NCI-H146 treated with DMSO at 0.1 percent for 48 hours (cell line): ENCODE measurements at regions not wholly inside any gene's neighbourhood (a gene's known extent, or its start where the extent isn't known, plus 50 kb on each side); places are given as distances from the start of the nearest gene placed in this dataset.
"Not testable (repeated sequence)": the region's sequence is repeated elsewhere in the genome, so short reads cannot be mapped to it uniquely, and the experiment has no call there.

Experiments used
- DNase-seq: peaks from one replicate; lab custom pipeline; 2025; ENCODE audit not compliant: unreplicated experiment; lab: John Stamatoyannopoulos, UW

GRCh38 chr2:128591861-128592822, 273.5 kb upstream of the HS6ST1 start:
- no peak for DNase-seq

GRCh38 chr2:128593518-128593878, 274.8 kb upstream of the HS6ST1 start:
- no peak for DNase-seq

DNA sequence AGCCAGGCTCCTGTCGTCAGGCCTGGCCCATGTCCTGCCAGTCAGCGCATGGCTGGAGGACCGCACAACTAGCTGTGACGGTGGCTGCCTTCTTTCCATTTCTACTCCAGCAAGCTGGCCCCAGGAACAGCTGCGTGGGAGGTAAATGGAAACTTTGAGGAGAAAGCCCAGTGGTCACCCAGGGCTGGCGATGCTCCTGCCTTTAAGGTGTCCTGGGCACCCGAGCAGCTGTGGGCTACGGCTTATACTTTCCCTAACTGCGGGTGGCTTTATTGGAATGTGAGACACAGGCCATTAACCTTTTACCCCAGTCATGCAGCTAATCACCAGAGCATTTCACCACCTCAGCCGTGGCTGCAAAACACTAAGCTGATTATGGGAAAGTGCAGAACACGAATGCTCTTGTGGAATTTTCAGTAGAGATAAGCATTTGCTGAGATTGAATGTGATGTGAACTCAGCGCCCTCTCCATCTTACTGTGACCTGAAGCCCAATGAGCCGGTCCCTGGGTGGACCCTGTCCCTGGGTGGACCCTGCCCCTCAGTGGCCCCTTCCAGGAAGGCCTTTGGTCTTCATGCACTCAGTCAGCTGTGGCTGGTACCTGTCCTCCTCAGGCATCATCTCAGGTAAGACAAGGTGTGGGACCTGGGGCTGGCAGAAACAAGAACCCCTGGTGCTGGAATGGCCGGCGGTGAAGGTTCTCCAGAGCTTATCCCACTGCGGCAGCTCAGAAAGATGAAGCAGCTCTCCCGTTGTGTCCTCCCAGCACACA, 275.4 kb upstream of the HS6ST1 start:
- DNase-seq = no peak

GRCh38 chr2:128594651-128594910, 275.9 kb upstream of the HS6ST1 start:
- DNase-seq = no peak

DNA sequence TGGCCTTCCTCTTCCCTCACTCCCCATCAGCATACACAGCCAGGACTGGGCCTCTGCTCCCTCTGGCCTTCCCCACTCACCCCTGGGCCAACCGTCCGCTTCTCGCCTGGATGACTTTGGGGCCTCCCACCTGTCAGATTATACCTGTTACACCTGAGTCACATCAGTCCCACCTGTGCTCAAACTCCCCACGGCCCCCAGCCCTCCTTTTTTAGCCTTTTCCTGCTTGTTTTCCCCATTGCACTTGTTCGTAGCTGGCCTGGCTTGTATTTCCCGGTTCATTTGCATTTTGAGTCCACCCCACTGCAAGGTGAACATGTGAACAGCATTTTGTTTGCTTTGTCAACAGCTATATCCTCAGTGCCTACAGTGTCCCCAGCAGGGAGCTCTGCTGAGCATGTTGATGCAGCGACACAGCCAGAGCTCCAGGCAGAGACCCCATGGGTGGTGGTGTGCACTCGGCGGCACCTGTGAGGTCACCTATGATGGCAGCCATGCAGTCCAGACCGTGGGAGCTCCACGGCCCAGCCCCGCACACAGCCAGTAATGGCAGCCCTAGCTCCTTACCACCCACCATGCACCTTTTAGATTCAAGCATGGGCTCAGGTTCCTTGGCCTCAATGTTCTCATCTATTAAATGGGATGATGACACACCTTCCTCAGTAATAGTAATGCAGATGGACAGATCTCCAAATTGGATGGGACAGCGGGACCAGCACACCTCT, 276.4 kb upstream of the HS6ST1 start:
- DNase-seq = peak; percentile 87

GRCh38 chr2:128595763-128596395, 277.2 kb upstream of the HS6ST1 start:
- DNase-seq = no peak

- DNase-seq = no peak
These were observed 277.9 kb upstream of the HS6ST1 start for GRCh38 chr2:128596396-128597120.

- DNase-seq = no peak
These were observed 278.6 kb upstream of the HS6ST1 start for GRCh38 chr2:128597121-128597762.

DNA sequence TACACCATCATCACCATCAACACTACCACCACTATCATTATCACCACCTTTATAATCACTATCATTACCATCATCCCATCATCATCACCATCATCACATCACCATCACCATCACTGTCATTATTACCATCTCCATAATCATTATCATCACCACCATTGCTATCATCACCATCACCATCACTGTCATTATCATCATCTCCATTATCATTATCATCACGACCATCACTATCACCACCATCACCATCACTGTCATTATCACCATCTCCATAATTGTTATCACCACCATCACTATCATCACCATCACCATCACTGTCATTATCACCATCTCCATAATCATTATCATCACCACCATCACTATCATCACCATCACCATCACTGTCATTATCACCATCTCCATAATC, 279.6 kb upstream of the HS6ST1 start:
- not testable (repeated sequence) for DNase-seq

DNA sequence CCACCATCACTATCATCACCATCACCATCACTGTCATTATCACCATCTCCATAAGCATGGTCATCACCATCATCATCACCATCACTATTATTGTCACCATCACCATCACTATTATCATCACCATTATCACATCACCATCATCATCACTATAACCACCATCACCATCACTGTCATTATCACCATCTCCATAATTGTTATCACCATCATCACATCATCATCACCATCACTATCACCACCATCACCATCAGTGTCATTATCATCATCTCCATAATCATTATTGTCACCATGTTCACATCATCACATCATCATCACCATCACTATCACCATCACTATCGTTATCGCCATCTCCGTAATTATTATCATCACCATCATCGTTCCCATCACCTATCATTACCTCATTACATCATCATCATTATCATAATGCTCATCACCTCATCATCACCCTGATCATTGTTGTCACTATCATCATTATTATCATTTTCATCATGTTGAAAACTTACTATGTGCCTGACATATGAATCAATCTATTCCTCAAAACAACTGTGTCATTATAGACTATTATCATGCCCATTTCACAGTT, 280.3 kb upstream of the HS6ST1 start:
- no peak for DNase-seq

GRCh38 chr2:128599700-128600099, 281.0 kb upstream of the HS6ST1 start:
- DNase-seq = no peak

DNA sequence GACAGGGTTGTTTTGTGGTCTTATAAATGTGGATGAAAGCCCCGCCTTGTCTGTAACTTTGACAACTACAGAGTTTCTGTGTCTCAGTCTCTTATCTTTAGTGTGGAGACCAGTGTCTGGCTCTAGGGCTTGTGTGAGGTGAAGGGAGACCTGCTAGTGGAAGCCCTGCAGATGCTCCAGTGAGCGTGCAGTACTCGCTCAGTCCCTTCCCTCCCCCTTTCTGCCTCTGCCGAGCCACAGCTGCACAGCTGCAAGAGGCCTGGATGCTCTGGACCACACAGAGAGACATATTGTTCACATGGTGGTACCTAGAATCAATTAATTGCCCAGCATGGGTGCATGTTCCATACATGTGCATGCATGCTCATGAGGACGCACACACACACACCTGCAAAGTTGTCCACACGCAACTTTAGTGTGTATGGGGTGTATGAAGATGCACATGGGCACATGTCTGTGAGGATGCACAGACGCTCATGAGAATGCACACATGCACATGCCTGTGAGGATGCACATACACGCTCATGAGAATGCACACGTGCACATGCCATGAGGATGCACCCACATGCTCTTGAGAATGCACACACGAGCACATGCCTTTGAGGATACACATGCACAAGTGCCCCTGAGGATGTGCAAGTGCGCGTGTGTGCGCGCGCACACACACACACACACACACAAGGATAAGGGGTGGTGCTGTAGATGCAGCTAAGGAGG, 282.1 kb upstream of the HS6ST1 start:
- no peak for DNase-seq

DNA sequence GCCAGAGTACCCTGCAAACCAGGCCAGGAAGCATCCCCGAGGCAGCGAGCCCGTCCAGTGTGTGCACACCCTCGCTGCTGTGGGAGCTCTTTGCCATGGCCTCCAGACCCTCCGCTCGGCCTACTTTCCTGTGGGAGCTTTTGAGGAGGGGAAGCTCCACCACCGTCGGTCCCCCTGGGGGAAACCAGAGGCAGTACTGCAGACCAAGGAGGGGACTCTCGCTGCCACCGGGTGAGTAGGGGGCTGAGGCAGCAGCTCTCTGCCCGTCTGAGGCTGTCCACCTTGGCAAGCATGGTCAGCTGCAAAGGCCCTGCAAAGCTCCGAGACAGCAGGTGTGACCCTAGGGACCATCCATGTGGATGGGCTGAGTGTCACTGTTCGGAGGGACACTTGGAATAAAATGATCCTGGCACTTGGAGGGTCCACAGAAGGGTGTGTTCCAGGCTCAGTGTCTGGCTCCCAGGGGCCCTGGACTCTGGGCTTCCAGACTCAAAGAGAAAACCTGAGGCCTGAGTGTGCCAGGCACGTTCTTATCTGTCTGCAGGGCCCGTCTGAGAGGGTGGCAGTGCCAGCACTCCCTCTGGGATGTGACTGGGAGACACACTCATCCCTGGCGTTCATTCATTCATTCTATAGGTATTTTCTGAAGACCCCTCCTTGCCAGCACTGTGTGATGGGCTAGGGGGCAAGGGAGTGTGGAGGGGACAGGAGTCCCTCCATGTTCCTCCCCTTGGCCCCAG, 282.8 kb upstream of the HS6ST1 start:
- no peak for DNase-seq

- no peak for DNase-seq
These were observed 283.5 kb upstream of the HS6ST1 start for GRCh38 chr2:128602038-128602698.

- no peak for DNase-seq
These were observed 284.0 kb upstream of the HS6ST1 start for GRCh38 chr2:128602699-128603101.

GRCh38 chr2:128603411-128603924, 284.8 kb upstream of the HS6ST1 start:
- no peak for DNase-seq

DNA sequence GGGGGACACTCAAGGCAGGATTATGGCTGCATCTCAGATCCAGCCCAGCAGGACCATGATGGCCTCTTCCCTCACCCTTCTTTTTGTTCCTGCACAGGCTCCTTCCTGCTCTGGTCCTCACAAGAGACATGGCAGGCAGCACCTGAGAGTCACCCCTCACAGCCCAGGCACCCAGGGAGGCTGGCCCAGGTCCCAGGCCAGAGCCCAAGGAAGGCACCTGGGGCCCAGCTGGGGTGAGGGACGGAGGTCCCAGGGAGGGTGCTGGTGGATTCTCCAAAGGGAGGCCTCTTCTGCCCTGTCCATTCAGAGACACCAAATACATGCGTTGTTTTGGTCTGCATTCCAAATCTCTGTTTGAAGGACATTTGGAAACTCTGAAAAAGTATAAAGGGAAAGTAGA, 285.4 kb upstream of the HS6ST1 start:
- DNase-seq = no peak

DNA sequence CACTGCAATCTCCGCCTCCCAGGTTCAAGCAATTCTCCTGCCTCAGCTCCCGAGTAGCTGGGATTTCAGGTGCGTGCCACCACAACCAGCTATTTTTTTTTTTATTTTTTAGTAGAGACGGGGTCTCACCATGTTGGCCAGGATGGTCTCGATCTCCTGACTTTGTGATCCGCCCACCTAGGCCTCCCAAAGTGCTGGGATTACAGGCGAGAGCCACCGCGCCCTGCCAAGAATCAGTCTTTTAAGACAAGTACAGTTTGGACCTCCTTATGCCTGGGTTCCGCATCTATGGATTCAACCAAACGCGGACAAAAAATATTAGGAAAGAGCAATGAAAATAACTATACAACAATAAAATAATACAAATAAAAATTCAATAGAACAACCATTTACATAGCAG, 285.9 kb upstream of the HS6ST1 start:
- not testable (repeated sequence) for DNase-seq
